GM12874 (cell line): ENCODE measurements at regions not wholly inside any gene's neighbourhood (a gene's known extent, or its start where the extent isn't known, plus 50 kb on each side); places are given as distances from the start of the nearest gene placed in this dataset.

Experiments
- CTCF ChIP-seq: IDR thresholded peaks from 2 replicates; pipeline ENCODE4 v1.5.1; 2011; ENCODE audit warnings: low read depth, mild to moderate bottlenecking, control low read depth, low read length, moderate library complexity; ENCODE audit not compliant: insufficient read depth

- no peak for TF ChIP-seq CTCF
Observed at GRCh38 chr11:116449522-116449921, 323.3 kb downstream of the BUD13 start.

GRCh38 chr11:116446048-116446941 lies 326.5 kb downstream of the BUD13 start:
- no peak for TF ChIP-seq CTCF

GRCh38 chr11:116445108-116446047 lies 327.4 kb downstream of the BUD13 start:
- no peak for TF ChIP-seq CTCF

GRCh38 chr11:116442238-116442752 lies 330.5 kb downstream of the BUD13 start:
- TF ChIP-seq CTCF = no peak

- TF ChIP-seq CTCF = no peak
Observed at GRCh38 chr11:116439361-116439677, 333.5 kb downstream of the BUD13 start.

GRCh38 chr11:116438651-116439360 lies 334.0 kb downstream of the BUD13 start:
- no peak for TF ChIP-seq CTCF

GRCh38 chr11:116434986-116435385 lies 337.8 kb downstream of the BUD13 start:
- no peak for TF ChIP-seq CTCF
